ENCODE measurements at regions not wholly inside any gene's neighbourhood (a gene's known extent, or its start where the extent isn't known, plus 50 kb on each side); places are given as distances from the start of the nearest gene placed in this dataset.
A peak's percentile ranks its signal among the peaks of the same experiment; 100 is the strongest.

DNA sequence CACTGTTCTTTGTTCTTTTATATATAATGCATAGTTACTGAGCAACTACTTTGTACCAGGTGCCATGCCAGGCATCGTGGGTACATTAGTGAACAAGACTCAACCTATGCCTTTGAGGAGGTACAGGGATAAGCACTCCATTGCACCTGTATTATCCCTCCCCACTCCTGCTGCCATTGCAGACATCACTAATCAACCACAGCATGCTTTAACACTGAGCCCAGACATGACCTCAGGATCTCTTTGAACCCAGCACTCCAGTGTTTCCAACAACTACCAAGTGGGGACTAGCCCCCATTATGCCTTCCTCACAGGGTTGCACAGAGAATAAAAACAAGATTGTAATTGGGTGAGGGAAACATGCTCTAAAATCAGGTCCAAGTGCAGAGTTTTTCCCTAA lies 60.5 kb upstream of the COL13A1 start:
- no peak for DNase-seq

DNA sequence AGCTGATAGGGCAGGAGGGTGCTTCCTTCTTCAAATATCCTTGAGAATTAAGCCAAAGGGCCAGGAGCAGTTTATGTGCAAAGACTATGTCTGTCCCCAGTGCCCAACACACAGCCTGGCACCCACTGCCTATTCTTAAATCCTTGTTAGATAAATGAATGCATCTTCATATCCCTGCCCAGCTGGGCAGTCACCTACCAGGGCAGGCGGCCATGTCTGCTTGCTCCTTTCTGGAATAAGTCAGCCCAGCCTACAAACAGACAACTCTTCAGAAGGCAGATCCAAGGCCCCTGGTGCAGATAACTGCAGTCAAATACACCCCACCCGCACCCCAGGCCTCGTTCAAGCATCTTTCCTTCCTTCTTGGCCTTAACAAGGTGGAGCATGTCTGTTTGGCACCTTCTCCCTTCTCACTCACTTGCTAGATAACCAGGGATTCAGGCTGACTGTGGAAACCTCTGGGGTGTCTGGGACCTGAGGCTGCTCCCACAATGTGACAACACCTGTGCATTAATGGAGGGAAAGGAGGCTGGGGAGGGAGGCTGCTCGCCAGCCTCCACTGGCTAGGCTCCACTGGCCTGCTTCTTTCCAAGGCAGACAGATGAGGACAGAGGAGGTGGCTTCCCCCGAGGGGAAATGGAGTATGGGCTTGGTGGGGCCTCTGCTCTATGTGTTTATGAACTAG lies 59.9 kb upstream of the COL13A1 start:
- no peak for DNase-seq

DNA sequence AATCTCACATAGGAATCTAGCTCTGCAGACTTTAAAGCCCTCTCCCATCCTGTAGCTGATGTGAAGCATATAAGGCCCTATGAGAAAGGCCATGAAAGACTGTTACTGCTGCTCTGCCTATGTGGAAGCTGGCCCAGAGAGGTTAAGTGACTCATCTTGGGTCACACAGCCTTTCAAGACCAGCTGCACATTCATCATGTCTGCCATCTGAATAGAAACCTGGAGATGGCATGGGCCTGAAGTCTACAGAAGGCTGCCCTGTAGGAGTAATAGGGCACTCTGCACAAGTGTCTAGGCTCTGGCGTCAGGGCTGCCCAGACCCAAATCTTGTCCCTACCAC lies 59.4 kb upstream of the COL13A1 start:
- DNase-seq, result no peak

GRCh38 chr10:69742928-69743602 lies 58.6 kb upstream of the COL13A1 start:
- DNase-seq, result peak; percentile 44

DNA sequence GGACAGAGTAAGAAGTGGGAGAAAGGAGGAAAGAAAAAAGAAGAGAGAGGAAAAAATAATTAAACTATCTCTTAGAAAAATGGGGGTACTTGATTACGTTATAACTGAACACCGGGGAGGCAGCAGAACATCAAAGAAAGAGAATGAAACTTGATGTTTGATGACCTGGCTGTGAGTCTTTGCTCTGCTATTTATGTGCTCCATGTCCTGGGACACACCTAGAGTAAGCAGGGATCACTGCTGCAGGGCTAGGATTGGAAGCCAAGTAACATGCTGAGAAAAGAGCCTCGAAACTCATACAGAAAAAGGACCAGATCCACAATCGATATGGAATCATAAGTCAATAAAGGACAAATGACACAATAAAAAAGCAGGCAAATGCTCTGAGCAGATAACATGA lies 56.7 kb upstream of the COL13A1 start:
- no peak for DNase-seq

DNA sequence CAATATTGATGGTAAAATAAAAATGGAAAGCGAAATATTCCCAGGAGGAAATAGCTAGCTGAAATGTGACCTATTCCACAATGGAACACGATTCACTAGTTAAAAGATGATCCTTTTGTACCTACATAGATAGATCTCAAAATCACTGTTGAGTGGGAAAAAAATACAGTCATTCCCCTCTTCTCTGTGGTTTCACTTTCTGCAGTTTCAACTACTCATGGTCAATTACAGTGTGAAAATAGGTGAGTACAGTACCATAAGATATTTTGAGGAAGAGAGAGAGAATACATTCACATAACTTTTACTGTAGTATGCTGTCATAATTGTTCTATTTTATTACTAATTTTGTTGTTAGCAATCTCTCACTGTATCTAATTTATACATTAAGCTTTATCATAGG lies 56.0 kb upstream of the COL13A1 start:
- no peak for DNase-seq

GRCh38 chr10:69747179-69747578 lies 54.5 kb upstream of the COL13A1 start:
- no peak for DNase-seq

- no peak for DNase-seq
Measured at GRCh38 chr10:69748621-69749020, 53.1 kb upstream of the COL13A1 start.

DNA sequence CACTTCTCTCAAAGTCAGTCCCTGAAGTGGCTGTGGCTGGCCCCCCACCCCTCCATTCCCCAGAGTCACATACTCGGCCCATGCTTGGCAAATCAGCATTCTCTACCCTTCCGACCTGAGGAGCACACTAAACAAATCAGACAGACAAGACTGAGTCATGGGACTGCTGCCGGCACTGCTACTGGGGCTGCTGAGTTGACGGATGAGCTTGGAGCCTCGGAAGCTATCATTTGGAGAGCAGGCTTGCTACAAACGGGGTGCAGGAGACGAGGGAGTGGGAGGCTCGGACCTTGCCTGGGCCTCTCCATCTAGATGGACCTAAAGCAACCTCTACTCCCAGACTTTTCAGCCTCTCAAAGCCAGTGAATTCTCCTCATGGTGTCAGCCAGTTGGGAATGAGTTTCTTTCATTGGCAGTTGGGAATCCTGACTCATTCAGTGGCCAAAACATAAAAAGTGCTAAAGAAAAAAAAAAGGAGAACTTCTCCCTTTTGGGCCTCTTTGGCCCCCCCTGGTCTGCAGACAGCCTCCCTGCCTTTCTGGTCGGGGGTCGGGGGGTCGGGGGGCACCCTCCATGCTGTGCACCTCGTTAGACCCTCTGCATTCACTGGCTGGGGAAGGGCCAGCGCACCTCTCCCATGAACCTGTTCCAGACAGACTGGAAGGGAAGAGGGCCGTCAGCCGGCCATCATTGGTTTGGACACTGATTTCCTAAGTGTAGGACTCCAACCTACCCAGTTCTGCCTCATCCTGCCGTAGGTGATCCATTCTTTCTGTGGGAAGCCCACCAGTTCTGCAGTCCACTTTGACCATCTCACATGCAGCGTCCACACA lies 52.3 kb upstream of the COL13A1 start:
- no peak for DNase-seq

- DNase-seq, result no peak
Measured at GRCh38 chr10:69750011-69750373, 51.7 kb upstream of the COL13A1 start.

DNA sequence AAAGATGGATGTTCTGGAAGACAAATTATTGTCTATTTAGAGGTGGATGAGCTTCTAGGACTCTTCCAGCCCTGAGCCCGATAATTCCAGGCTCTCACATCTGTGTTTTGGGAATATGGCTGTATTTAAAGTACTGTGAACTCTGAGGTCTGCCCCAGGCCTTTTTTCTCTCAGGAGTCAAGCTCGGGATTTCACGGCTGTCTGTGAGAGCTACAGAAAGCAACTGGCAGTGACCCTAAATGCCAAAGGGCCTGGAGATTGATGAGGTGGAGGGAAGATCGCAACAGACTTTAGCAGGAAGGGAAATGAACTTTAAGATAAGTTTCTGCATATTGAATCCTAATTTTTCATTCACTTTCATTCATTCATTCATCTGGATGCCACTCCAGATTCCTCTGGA lies 51.0 kb upstream of the COL13A1 start:
- no peak for DNase-seq

- no peak for DNase-seq
Measured at GRCh38 chr10:69751214-69751613, 50.5 kb upstream of the COL13A1 start.

All from hematopoietic multipotent progenitor cell treated with erythropoietin and hydrocortisone succinate and interleukin-3 and kit ligand, for 6 days (in vitro differentiated cells).